Superior temporal gyrus (tissue), 1 donor: ENCODE measurements at regions not wholly inside any gene's neighbourhood (a gene's known extent, or its start where the extent isn't known, plus 50 kb on each side); places are given as distances from the start of the nearest gene placed in this dataset.
"Not testable (repeated sequence)": the region's sequence is repeated elsewhere in the genome, so short reads cannot be mapped to it uniquely, and the experiment has no call there.

Experiments used
- DNase-seq: peaks from one replicate; pipeline ENCODE4 v3.0.0-alpha.2; 2016; ENCODE audit errors: extremely low spot score

DNA sequence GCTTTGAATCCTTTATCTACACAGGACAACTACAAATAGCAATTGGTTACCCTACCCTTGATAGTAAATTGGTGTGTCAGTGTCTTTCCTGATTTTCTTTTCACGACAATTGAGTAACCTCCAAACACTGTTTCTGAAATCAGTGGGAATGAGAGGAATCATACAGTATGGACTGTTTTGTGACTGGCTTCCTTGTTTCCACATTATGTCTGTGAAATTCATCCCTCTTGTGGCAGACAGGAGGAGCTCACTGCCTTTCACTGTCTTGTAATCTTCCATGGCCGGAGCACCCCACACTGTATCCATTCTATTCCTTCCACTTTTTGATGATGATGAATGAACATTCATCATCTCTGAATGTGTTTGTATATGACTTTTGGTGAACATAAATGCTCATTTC, 164.0 kb upstream of the PZP start:
- DNase-seq: no peak

DNA sequence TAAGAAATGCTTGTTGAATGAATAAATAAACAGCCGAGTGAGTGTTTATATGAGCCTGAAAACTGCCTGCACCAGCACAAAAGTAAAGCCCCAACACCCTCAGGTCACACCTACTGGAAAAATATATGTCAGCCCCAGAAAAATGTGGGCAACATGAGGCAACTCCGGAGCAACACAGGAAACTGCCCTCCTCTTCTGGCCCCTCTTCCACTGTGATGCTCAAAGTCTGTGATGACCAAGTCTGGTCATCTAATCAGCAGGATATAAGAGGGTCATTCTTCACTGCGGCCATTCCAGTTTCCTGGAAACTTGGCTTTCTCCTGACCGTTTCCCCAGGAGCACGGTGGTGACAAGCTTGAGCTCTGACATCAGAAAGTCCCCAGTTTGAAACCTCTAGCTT, 159.6 kb upstream of the PZP start:
- no peak for DNase-seq

DNA sequence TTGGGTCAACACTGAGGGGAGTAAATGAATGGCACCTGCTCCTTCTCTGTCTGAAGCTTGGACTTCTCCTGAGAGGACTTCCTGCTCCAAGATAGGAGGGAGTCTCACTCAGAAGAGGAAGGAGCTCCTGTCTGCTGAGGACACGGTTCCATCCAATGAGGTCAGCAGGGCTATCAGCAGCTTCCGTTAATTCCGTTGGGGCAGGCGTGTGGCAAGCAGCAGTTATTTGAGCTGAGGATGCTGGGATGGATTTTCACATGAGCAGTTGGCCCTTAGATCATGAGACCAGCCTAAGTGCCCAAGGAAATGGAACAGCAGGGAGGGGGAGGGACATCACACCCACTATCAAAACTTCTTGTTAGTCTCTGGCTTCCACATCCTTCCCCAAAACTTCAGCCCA, 159.0 kb upstream of the PZP start:
- no peak for DNase-seq

DNA sequence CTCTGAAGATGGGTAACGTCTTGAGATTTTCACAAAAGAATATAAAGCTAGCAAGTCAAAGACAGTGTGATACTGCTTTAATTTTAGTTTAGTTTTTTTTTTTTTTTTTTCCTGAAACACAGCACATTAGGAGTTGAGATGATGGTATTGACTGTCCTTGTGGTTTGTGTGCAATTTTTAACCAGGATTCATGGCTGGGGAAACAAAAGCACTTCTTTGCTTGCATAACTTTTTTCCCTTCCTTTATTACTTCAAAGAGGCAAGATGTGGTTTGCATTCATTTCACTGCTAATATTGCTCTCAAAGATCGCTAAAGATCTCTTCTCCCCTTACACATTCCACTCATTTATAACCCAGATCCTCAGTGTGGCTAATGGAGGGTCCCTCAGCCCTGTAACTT, 157.1 kb upstream of the PZP start:
- no peak for DNase-seq

DNA sequence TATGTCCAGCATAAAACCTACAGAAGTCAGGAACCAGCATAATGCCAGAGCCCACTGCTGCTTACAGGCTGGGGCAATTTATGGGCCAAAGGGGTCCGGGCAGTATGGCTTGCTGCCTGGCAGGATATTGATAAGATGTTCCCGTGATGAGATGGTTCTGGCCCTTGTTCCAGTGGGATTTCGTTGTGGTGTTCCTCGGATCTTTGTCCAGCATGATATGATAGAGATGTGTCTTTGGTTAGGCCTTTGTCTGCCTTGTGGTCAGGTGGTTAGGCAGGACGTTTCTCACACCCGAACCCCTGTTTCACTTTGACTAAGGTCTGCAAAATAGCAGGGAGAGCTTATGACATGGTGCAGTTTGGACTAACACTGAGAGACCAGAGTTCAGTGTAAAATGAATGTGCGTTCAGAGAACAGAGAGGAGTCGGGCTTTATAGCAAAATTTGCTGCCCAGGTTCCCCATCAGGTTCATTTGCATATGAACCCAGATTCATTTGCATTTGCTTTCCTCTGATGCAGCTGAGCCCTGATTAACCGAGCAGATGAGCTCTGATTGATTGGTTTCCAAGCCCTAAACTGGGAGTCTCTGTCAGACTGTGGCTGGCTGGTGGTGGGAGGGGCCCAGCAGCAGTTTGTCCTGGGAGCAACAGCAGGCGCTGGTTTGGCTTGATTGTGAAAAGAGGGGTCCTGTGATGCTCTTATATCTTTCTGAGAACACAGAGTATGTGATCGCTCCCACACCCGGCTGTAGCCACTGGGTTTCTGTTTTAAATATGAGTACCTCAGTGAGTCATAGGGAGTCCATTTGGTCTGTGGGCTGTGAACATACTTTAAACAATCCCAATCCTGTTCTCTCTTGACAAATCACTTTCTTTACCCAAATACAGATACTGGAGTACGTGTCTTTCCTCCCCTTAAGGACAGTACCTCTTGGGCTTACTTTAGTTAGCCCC, 156.3 kb upstream of the PZP start:
- DNase-seq: peak; percentile 53

DNA sequence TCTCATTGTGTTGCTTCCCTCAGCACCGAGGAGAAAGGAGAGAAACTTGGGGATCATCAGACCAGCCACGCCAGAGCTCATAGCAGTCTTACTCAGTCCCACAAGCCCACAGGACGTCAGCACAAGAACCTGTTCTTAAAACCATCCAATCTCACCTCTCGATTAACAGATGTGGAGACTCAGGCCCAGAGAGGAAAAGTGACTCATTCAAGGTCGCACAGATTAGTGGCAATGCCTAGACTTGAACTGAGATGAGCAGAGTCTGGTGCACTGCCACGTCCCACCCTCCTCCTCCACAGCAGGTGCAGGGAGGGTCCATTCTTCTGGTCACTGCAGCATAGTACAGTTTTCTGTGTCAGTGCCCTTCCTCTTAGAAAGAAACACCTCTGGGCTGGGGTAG, 154.9 kb upstream of the PZP start:
- no peak for DNase-seq

DNA sequence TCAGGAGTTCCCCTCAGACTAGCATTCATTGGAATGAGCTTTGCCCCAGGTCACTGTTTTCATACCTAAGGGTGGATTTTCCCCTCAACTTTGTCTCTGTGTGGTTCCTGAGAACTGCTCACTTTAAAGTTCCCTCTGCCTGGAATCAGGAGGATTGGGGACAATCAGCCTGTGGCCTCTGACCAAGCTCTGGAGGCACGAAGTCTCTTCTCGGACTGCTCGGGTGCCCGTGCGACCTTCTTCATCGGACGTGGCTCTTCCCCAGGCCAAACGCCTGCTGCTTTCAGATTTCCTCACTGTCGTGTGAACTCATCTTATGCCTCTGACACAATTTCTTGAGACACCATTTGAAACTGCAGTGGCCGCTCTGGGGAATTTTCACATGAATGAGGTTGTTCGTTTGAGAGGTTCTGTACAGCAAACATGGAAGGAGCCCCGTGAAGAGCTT, 153.7 kb upstream of the PZP start:
- no peak for DNase-seq

DNA sequence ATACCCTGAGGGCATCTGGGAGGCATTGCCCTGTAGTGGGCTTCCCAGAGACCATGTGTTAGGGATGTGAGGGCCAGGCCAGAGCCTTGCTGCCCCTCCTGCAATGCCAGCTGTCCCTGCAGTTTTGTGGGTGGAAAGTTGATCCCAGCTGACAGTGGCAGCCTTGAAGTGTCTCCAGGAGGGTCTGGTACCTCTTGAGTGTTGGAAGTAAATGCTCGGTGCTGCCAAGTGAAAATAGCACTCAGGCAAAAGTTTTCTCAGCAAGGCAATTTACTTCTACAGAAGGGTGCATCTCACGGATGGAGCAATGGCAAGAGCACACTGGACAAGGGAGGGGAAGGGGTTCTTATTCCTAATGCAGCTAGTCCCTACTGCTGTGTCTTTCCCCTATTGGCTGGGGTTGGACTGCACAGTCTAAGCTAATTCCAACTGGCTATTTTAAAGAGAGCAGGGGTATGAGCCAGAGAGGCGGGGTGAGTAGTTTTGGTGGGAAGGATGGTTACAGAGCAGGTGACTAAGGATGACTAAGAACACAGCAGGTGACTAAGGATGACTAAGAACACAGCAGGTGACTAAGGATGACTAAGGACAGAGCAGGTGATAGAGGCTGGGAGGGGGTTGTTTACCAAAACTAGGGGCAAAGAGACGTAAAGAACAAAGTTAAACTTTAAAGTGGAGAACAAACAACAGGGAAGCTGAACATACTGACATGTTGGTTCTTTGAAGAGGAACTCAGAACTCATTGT, 146.0 kb upstream of the PZP start:
- DNase-seq: not testable (repeated sequence)

DNA sequence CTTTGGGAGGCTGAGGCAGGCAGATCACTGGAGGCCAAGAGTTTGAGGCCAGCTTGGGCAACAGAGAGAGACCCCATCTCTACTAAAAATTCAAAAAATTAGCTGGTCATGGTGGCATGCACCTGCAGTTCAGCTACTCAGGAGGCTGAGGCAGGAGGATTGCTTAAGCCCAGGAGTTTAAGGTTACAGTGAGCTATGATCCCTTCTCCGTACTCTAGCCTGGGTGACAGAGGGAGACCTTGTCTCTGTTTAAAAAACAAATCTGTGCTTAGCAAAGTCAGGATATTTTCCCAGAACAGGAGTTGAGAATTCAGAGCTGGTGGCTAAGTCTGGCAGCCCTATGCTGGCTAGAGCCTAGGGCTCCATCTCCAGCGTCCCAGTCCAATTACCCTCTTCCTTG, 142.9 kb upstream of the PZP start:
- DNase-seq: no peak

DNA sequence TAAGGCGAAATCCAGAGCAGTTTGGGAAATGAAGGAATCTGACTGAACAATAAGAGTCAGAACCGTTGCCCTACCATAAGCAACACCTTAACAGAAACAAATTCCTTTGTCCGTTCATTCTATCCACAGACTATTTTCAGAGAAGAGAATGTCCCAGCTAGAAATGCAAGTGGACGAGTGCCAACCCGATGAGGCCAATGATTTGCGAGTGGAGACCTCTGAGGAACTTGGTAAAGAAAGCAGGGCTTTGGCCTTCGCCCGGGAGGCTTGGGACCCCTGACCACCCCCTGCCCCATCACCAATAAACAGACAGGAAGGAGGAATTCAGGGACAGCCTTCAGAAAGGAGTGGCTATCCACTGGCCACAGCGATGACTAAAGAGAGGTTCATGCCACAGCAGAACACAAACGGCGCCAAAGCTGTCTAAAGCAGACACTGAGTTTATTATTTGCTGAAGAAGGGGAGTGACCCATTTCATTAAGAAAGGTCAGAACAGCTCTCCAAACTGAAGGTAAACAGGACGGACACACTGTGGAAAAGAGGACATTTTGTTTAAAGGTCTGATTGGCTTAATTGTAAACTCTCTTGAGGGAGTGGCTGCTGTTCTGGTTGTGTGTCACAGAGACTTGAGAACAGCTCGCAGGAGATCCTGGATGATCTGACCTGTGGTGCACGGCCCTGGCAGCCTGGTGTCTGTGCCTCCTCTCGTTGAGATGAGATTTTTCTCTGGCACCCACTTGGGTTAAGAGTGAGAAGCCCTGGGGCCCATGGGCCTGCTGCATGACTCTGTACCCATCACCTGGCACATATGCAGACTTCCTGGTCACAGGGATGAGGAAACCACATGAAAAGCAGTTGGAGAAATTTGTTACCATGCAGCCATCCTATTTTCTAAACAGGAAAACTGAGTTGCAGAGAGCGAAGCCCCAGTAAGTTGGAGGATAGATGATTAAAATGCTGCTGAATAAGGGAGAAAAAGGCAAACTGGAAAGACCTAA, 142.0 kb upstream of the PZP start:
- DNase-seq: no peak

DNA sequence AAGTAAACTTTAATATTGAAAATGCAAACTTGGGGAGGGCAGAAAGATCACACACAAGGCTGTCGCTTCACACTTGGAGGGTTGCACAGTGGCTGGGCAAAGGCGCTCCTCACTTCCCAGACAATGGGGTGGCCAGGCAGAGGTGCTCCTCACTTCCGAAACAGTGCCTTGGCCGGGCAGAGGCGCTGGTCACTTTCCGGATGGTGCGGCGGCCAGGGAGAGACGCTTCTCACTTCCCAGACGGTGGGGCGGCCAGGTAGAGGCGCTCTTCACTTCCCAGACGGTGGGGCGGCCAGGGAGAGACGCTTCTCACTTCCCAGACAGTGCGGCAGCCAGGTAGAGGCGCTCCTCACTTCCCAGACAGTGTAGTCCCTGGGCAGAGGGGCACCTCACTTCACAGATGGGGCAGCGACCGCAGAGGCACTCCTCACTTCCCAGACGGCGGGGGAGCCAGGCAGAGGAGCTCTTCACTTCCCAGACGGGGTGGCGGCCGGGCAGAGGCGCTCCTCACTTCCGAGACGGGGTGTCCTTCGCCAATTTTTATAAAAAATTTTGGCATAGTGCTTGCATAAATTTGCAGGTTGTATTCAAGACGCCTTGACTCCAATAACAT, 140.8 kb upstream of the PZP start:
- no peak for DNase-seq

DNA sequence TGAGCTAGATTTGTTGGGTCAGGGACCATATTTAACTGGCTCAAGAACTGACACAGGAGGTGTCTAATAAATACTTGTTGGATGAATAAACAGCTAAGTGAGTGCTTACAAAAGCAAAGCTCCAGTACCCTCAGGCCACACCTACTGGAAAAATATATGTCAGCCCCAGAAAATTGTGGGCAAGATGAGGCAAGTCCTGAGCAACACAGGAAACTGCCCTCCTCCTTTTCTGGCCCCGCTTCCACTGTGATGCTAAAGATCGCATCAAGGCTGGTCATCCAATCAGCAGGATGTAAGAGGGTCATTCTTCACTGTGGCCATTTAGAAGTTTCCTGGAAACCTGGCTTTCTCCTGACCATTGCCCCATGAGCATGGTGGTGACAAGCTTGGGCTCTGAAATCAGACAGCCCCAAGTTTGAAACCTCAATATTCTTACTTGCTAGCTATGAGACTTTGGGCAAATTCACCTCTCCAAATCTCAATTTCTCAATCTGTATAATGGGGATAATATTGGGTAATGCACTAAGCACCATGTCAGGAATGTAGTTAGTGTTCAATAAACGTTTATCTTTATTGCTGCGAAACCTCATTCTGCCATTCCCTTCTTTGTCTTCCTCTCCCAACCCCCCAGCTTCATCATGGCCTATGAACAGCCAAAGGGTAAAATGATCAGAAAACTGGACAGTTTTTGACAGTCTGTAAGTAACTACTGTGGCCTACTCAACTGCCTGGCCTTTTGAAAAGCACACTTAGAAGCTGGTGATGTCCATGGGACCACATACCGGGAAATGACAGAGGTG, 139.3 kb upstream of the PZP start:
- no peak for DNase-seq

DNA sequence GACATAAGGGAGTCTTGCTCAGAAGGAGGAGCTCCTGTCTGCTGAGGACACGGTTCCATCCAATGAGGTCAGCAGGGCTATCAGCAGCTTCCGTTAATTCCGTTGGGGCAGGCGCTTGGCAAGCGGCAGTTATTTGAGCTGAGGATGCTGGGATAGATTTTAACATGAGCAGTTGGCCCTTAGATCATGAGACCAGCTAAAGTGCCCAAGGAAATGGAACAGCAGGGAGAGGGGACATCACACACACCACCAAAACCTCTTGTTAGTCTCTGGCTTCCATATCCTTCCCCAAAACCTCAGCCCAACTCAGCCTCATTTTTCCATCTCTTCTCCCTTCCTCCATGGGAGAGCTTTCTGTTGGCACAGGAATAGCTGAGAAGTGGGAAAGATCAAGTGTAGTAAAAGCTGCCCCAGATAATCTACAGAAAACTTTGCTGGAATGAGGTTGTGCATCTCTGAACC, 138.7 kb upstream of the PZP start:
- DNase-seq: no peak

DNA sequence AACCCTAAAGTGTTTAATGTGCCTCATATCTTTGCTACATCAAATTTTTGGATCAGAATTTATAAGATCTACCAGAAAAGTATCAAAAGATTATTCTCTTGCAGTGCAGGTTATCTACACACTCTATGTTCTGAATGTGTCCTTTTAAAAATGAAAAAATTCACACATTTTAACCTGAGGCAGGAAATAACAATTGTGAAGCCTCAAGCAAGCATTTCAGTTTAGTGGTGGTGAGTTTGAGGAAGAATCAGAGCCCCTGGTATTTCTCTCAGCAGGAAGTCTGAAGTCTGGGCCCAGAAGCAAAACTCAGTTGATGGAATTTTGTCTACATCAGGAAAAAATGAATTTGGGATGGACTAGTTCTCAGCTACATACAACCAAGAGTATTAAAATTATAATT, 137.0 kb upstream of the PZP start:
- no peak for DNase-seq

DNA sequence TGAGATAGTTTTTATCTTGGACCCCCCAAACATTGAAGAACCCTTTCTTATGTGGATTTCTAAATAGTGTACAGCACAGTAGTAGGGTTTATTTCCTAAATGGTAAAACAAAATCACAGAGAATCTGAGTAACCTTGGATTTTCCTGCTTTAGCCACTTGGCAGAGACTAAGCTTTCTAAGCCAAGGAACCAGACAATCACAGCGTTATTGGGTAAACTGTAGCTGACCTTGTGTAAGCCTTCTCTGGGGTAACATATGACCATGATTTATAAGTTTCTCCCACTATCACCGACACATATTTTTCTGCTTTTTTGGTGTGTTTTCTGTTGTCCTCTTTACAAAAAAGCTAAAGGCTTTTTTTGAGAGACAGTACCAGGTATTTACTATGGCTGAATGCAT, 136.3 kb upstream of the PZP start:
- DNase-seq: no peak

DNA sequence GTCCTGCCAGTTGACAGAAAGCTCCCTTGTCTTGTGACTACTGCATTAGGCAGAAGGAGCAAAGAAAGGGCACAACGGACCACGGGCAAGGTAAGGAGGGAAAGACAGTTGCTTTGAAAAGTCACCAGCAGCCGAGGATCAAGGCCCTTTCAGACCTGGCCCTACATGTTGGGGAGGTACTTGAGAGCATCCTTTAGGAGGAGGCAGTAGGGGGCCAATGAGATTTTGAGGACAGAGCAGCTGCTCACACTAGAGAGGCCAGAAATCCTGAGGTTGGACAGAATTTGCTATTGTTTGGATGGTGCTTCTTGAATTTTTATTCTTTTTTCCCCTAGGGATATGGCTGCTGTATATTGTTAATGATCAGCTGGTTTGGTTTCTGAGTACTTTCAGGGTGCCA, 135.5 kb upstream of the PZP start:
- DNase-seq: no peak

DNA sequence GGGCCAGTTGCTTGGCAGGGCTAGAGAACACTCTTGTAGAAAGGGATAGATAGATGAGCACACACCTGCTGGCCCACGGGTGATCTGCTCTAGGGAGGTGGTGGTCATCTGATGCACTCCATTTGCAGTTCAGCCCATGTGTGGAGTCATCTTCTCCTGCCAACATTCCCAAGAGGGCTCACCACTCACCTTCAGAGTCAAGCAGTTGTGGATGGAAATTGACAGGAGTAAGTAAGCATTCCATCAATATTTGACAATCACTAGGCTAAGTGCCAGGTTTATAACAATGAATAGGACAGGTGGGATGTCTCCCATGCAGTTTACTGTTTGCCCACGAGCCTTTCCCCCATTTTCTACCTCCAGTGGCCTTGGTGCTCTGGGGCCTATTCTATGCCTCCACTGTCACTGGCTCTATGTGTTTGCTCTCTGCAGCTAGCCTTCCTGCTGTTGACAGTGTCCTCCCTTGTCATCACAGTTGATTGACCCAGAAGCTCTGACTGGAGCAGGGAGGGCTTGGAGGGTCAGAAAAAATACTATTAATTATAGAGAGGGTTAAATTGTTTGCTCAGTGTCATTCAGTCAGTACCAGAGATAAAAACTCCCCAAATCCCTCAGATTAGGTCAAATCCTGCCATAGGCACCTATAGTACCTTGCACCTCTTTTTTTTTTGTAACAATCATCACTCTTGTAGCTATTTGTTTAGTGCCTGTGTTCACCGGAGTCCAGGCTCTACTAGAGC, 134.6 kb upstream of the PZP start:
- DNase-seq: no peak

DNA sequence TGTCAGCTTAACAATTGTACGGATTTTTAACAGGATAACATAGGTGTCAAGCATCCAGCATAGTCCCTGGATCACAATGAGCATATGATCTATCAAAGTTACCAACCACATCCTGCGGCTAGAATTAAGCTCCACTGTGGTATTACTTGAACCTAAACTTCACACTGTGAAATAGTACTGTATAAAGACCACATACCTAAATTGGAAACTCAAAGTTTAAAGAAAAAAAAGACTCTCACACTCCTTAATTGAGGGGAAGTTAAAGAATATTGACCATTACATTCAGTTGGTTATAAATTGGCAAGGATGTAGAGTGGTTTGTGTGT, 133.0 kb upstream of the PZP start:
- DNase-seq: no peak

DNA sequence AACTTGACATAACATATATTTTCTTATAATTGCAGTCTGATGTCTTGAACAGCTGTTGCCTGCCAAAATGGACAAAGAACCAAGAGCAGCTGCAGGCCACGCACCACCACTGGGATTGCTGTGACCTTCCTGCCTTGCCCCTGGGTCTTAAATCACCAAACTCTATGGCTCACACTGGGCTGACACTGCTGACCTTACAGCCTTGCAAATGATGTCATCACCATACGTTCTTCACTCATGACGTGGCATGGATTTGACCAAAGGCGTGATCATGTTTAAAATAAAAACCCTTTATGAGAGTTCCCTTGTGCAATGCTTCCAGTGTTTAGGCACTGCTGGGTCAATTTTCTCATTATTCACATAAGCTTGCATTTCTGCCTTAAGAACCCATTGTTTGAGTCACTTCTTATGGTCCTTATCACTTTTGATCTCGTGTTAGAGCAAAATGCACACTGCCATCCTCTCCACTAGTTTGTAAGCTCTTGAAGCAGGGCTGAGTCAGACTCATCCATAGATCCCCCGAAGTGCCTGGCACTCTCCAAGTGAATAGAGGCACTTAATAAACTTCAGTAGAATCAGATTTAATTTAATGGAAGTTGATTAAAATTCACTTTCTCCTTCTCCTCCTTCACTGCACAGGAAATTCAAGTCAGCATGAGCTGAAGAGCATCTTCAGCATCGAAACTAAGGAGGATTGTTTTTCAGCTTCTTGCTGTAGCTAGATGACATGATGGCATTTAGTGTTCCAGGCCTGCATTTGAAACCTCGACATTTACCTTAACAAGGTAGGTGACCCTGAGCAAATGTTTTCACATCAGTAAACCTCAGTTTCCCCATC, 132.4 kb upstream of the PZP start:
- no peak for DNase-seq
